WTC11 (cell line): ENCODE measurements at regions not wholly inside any gene's neighbourhood (a gene's known extent, or its start where the extent isn't known, plus 50 kb on each side); places are given as distances from the start of the nearest gene placed in this dataset.

Experiments
- ATAC-seq: fragments of 200-7000 bp; cut with Tn5 transposase; 2 replicates; pipeline ENCODE4 v1.10.0; 2021; ENCODE audit warnings: mild to moderate bottlenecking, moderate library complexity
- CTCF ChIA-PET: fragments of 300-600 bp; sonication (Branson Sonifier 250); formaldehyde crosslinking; loops from one replicate; lab custom pipeline; 2021; ENCODE audit warnings: antibody characterized with exemption; lab: Charles Lee
- POLR2A ChIA-PET: fragments of 350-600 bp; sonication (Branson Sonifier 250); formaldehyde crosslinking; loops from one replicate; lab custom pipeline; 2021; ENCODE audit warnings: antibody characterized with exemption; lab: Charles Lee
- DNase-seq: peaks from one replicate; pipeline ENCODE4 v3.0.0; 2021; ENCODE audit warnings: low spot score
- H3K27ac Mint-ChIP-seq: 2 replicates; pipeline ENCODE4 v1.8.0; 2021; ENCODE audit warnings: mixed read lengths
- H3K27me3 Mint-ChIP-seq: 2 replicates; pipeline ENCODE4 v1.8.0; 2021; ENCODE audit warnings: low read depth, mild to moderate bottlenecking, moderate library complexity, mixed read lengths
- H3K36me3 Mint-ChIP-seq: 2 replicates; pipeline ENCODE4 v1.8.0; 2021; ENCODE audit warnings: mixed read lengths
- H3K4me1 Mint-ChIP-seq: 2 replicates; pipeline ENCODE4 v1.8.0; 2022; ENCODE audit warnings: mixed read lengths
- H3K4me3 Mint-ChIP-seq: 2 replicates; pipeline ENCODE4 v1.8.0; 2021; ENCODE audit warnings: mild to moderate bottlenecking, moderate library complexity, mixed read lengths
- H3K9me3 Mint-ChIP-seq: 2 replicates; pipeline ENCODE4 v1.8.0; 2021; ENCODE audit warnings: mixed read lengths
- AFF4 ChIP-seq: sonication (generic); formaldehyde crosslinking; IDR thresholded peaks from 2 replicates; pipeline ENCODE4 v1.8.1; 2023; ENCODE audit warnings: mild to moderate bottlenecking, missing genetic modification reagents, borderline replicate concordance
- AR ChIP-seq: fragments of 250-450 bp; sonication (Bioruptor Pico); IDR thresholded peaks from 2 replicates; pipeline ENCODE4 v1.9.0; 2021; ENCODE audit warnings: mild to moderate bottlenecking
- ATF1 ChIP-seq: sonication (generic); formaldehyde crosslinking; IDR thresholded peaks from 2 replicates; pipeline ENCODE4 v1.8.1; 2023; ENCODE audit warnings: mild to moderate bottlenecking, moderate library complexity, missing genetic modification reagents
- CREB1 ChIP-seq: sonication (generic); formaldehyde crosslinking; IDR thresholded peaks from 2 replicates; pipeline ENCODE4 v1.8.0; 2023; ENCODE audit warnings: mild to moderate bottlenecking, missing genetic modification reagents
- CTCF ChIP-seq: fragments of 200-600 bp; IDR thresholded peaks from 2 replicates; pipeline ENCODE4 v1.8.0; 2022; ENCODE audit warnings: antibody characterized with exemption
- ELF4 ChIP-seq: sonication (generic); formaldehyde crosslinking; IDR thresholded peaks from 2 replicates; pipeline ENCODE4 v1.8.1; 2022; ENCODE audit warnings: low read depth, mild to moderate bottlenecking, moderate library complexity, missing genetic modification reagents
- GABPB1 ChIP-seq: sonication (generic); formaldehyde crosslinking; IDR thresholded peaks from 2 replicates; pipeline ENCODE4 v1.8.1; 2023; ENCODE audit warnings: mild to moderate bottlenecking, missing genetic modification reagents
- GTF2I ChIP-seq: fragments of 250-450 bp; sonication (Bioruptor Pico); conservative IDR thresholded peaks from 2 replicates; pipeline ENCODE4 v1.4.0; 2021; ENCODE audit warnings: mild to moderate bottlenecking
- HMGXB4 ChIP-seq: sonication (generic); formaldehyde crosslinking; IDR thresholded peaks from 2 replicates; pipeline ENCODE4 v1.8.1; 2023; ENCODE audit warnings: mild to moderate bottlenecking, moderate library complexity, missing genetic modification reagents
- IRF1 ChIP-seq: sonication (generic); formaldehyde crosslinking; IDR thresholded peaks from 2 replicates; pipeline ENCODE4 v1.8.0; 2023; ENCODE audit warnings: missing genetic modification reagents
- JAZF1 ChIP-seq: fragments of 250-450 bp; sonication (Bioruptor Pico); IDR thresholded peaks from 2 replicates; pipeline ENCODE4 v1.9.0; 2021; ENCODE audit warnings: moderate library complexity, mild to moderate bottlenecking, inconsistent platforms
- MYBL2 ChIP-seq: sonication (generic); formaldehyde crosslinking; IDR thresholded peaks from 2 replicates; pipeline ENCODE4 v1.8.1; 2023; ENCODE audit warnings: mild to moderate bottlenecking, moderate library complexity, missing genetic modification reagents
- NFE2L1 ChIP-seq: sonication (generic); formaldehyde crosslinking; IDR thresholded peaks from 2 replicates; pipeline ENCODE4 v1.8.1; 2023; ENCODE audit warnings: missing genetic modification reagents
- NR2C2 ChIP-seq: sonication (generic); formaldehyde crosslinking; IDR thresholded peaks from 2 replicates; pipeline ENCODE4 v1.8.0; 2022; ENCODE audit warnings: mild to moderate bottlenecking, missing genetic modification reagents
- TCF7 ChIP-seq: sonication (generic); formaldehyde crosslinking; IDR thresholded peaks from 2 replicates; pipeline ENCODE4 v1.8.0; 2022; ENCODE audit warnings: mild to moderate bottlenecking, low read depth, missing genetic modification reagents, moderate library complexity
- TEAD4 ChIP-seq: sonication (generic); formaldehyde crosslinking; IDR thresholded peaks from 2 replicates; pipeline ENCODE4 v1.8.0; 2022; ENCODE audit warnings: mild to moderate bottlenecking, missing genetic modification reagents
- TP53 ChIP-seq: sonication (generic); formaldehyde crosslinking; IDR thresholded peaks from 2 replicates; pipeline ENCODE4 v1.8.1; 2023; ENCODE audit warnings: mild to moderate bottlenecking, missing genetic modification reagents
- ZNF121 ChIP-seq: sonication (generic); formaldehyde crosslinking; IDR thresholded peaks from 2 replicates; pipeline ENCODE4 v1.8.0; 2023; ENCODE audit warnings: missing genetic modification reagents
- TF ChIP-seq, protein P1 (sequence below): sonication (generic); formaldehyde crosslinking; IDR thresholded peaks from 2 replicates; pipeline ENCODE4 v1.8.1; 2023; ENCODE audit warnings: mild to moderate bottlenecking, missing genetic modification reagents
- TF ChIP-seq, protein P2 (sequence below): sonication (generic); formaldehyde crosslinking; IDR thresholded peaks from 2 replicates; pipeline ENCODE4 v1.8.1; 2023; ENCODE audit warnings: mild to moderate bottlenecking, missing genetic modification reagents

DNA sequence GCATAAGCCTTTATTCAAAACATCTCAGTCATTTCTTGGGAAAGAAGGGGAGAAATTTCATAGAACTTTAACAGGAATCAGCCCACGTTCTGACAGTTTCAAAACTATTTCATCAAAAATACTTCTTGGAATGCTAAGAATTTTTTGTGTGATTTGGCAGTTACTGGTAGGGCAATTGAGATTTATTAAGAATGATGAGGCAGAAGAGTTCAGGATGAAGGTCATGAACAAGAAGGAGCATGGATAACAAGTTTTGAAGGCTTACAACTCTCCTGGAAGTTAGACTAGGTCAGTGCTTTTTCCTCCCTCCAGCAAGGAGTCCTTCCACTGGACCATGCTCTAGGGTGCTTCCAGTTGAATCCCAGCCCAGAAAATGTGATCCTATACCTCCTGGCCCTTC lies 569.9 kb downstream of the ANKRD7 start:
- peaks cover 3% of the 10 kb centered on the region; the same call in 1 of the 2 replicates for H3K27me3 Mint-ChIP-seq
- no peak for ATAC-seq
- H3K36me3 Mint-ChIP-seq: no peaks in the 10 kb centered on the region
- DNase-seq: no peak
- no peak overlapping the region for H3K27ac Mint-ChIP-seq
- peaks cover 3% of the 10 kb centered on the region; the same call in 1 of the 2 replicates for H3K9me3 Mint-ChIP-seq
- CTCF ChIA-PET: no interaction called here
- H3K4me1 Mint-ChIP-seq: peaks cover 12% of the 10 kb centered on the region
- POLR2A ChIA-PET: no interaction called here
- TF ChIP-seq AFF4 (CRISPR knock-in tag): no peak
- TF ChIP-seq MYBL2: no peak
- no peak for TF ChIP-seq GTF2I (CRISPR knock-in tag)
- no peak for TF ChIP-seq TP53 (CRISPR knock-in tag)
- TF ChIP-seq TCF7 (CRISPR knock-in tag): no peak
- TF ChIP-seq JAZF1: no peak
- TF ChIP-seq GABPB1: no peak
- TF ChIP-seq CTCF: no peak
- no peak for TF ChIP-seq ZNF121
- TF ChIP-seq, all 79 proteins: peak for 0
- no peak overlapping the region for H3K4me3 Mint-ChIP-seq

- Mint-ChIP-seq H3K36me3 (no peaks in the 10 kb centered on the region), H3K4me1 (no peaks in the 10 kb centered on the region), H3K27me3 (no peaks in the 10 kb centered on the region), H3K27ac (no peak overlapping the region), H3K9me3 (peaks cover 10% of the 10 kb centered on the region), H3K4me3 (no peak overlapping the region)
- TF ChIP-seq TEAD4 (no peak), HMGXB4 (no peak), NR2C2 (CRISPR knock-in tag) (no peak), AR (CRISPR knock-in tag) (no peak), IRF1 (no peak), CREB1 (no peak), ATF1 (CRISPR knock-in tag) (no peak), NFE2L1 (CRISPR knock-in tag) (no peak), ELF4 (CRISPR knock-in tag) (no peak), JAZF1 (no peak)
- TF ChIP-seq, protein P1, sequence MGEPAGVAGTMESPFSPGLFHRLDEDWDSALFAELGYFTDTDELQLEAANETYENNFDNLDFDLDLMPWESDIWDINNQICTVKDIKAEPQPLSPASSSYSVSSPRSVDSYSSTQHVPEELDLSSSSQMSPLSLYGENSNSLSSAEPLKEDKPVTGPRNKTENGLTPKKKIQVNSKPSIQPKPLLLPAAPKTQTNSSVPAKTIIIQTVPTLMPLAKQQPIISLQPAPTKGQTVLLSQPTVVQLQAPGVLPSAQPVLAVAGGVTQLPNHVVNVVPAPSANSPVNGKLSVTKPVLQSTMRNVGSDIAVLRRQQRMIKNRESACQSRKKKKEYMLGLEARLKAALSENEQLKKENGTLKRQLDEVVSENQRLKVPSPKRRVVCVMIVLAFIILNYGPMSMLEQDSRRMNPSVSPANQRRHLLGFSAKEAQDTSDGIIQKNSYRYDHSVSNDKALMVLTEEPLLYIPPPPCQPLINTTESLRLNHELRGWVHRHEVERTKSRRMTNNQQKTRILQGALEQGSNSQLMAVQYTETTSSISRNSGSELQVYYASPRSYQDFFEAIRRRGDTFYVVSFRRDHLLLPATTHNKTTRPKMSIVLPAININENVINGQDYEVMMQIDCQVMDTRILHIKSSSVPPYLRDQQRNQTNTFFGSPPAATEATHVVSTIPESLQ (CRISPR knock-in tag): no peak
- TF ChIP-seq, protein P2, sequence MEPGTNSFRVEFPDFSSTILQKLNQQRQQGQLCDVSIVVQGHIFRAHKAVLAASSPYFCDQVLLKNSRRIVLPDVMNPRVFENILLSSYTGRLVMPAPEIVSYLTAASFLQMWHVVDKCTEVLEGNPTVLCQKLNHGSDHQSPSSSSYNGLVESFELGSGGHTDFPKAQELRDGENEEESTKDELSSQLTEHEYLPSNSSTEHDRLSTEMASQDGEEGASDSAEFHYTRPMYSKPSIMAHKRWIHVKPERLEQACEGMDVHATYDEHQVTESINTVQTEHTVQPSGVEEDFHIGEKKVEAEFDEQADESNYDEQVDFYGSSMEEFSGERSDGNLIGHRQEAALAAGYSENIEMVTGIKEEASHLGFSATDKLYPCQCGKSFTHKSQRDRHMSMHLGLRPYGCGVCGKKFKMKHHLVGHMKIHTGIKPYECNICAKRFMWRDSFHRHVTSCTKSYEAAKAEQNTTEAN (CRISPR knock-in tag): no peak
- DNase-seq: no peak
- ChIA-PET POLR2A (no interaction called here), CTCF (no interaction called here)
- ATAC-seq: no peak
Observed at GRCh38 chr7:118801366-118801765, 576.9 kb downstream of the ANKRD7 start.
